Mesothelial cell of epicardium (in vitro differentiated cells): ENCODE measurements at regions not wholly inside any gene's neighbourhood (a gene's known extent, or its start where the extent isn't known, plus 50 kb on each side); places are given as distances from the start of the nearest gene placed in this dataset.

ENCODE experiments used
- DNase-seq, 2 experiments: peaks; one replicate each; pipeline ENCODE4 v3.0.0; 2021; ENCODE audit warnings: low spot score in 2 of 2; ENCODE audit not compliant: unreplicated experiment in 2 of 2
- H3K27ac Mint-ChIP-seq: 2 replicates; pipeline ENCODE4 v1.8.0; 2021; ENCODE audit warnings: mixed read lengths
- H3K27me3 Mint-ChIP-seq: 2 replicates; pipeline ENCODE4 v1.8.0; 2021; ENCODE audit warnings: low read depth, mixed read lengths
- H3K36me3 Mint-ChIP-seq: 2 replicates; pipeline ENCODE4 v1.8.0; 2021; ENCODE audit warnings: mixed read lengths
- H3K4me1 Mint-ChIP-seq: 2 replicates; pipeline ENCODE4 v1.8.0; 2021; ENCODE audit warnings: mixed read lengths
- H3K4me3 Mint-ChIP-seq: 2 replicates; pipeline ENCODE4 v1.8.0; 2021; ENCODE audit warnings: mild to moderate bottlenecking, moderate library complexity, mixed read lengths
- H3K9me3 Mint-ChIP-seq: 2 replicates; pipeline ENCODE4 v1.8.0; 2021; ENCODE audit warnings: mixed read lengths
- TF ChIP-seq, protein P1 (sequence below): fragments of 200-600 bp; sonication (generic); IDR thresholded peaks from one replicate; pipeline ENCODE4 v1.5.0; 2021; ENCODE audit warnings: antibody characterized with exemption; ENCODE audit not compliant: unreplicated experiment

DNA sequence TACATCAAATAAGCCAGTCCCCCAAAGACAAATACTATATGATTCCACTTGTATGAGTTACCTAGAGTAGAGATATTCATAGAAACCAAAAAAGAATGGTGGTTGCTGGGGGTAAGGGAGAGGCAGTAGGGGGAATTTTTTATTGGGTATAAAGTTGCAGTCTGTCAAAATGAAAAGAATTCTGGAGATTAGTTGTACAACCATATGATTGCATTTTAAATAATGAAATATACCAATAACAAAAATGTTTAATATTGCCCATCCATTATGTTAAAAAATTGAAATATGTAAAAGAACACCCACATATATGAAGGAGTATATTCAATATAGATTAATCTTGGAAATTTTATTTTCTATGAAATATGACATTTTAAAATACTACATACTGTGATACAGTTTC, 1383.5 kb downstream of the FSCB start:
- no peak overlapping the region for H3K27ac Mint-ChIP-seq
- TF ChIP-seq, protein P1, sequence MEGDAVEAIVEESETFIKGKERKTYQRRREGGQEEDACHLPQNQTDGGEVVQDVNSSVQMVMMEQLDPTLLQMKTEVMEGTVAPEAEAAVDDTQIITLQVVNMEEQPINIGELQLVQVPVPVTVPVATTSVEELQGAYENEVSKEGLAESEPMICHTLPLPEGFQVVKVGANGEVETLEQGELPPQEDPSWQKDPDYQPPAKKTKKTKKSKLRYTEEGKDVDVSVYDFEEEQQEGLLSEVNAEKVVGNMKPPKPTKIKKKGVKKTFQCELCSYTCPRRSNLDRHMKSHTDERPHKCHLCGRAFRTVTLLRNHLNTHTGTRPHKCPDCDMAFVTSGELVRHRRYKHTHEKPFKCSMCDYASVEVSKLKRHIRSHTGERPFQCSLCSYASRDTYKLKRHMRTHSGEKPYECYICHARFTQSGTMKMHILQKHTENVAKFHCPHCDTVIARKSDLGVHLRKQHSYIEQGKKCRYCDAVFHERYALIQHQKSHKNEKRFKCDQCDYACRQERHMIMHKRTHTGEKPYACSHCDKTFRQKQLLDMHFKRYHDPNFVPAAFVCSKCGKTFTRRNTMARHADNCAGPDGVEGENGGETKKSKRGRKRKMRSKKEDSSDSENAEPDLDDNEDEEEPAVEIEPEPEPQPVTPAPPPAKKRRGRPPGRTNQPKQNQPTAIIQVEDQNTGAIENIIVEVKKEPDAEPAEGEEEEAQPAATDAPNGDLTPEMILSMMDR, result no peak
- no peak for DNase-seq
- H3K4me1 Mint-ChIP-seq, result no peaks in the 10 kb centered on the region
- H3K36me3 Mint-ChIP-seq, result peaks cover 2% of the 10 kb centered on the region
- no peak overlapping the region for H3K4me3 Mint-ChIP-seq
- peaks cover 16% of the 10 kb centered on the region for H3K9me3 Mint-ChIP-seq
- no peaks in the 10 kb centered on the region for H3K27me3 Mint-ChIP-seq

DNA sequence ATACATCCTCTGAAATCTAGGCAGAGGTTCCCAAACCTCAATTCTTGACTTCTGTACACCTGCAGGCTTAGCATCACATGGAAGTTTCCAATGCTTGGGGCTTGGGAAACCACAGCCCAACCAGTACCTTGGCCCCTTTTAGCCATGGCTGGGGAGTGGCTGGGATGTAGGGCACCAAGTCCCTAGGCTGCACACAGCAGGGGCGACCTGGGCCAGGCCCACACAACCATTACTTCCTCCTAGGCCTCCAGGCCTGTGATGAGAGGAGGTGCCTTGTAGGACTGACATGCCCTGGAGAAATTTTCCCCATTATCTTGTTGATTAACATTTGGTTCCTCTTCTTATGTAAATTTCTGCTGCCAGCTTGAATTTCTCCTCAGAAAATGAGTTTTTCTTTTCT, 1387.4 kb downstream of the FSCB start:
- DNase-seq, result no peak
- peaks cover 2% of the 10 kb centered on the region for H3K36me3 Mint-ChIP-seq
- TF ChIP-seq, protein P1, result no peak
- H3K27ac Mint-ChIP-seq, result no peak overlapping the region
- H3K4me1 Mint-ChIP-seq, result no peaks in the 10 kb centered on the region
- H3K27me3 Mint-ChIP-seq, result no peaks in the 10 kb centered on the region
- no peak overlapping the region for H3K4me3 Mint-ChIP-seq
- H3K9me3 Mint-ChIP-seq, result peaks cover 16% of the 10 kb centered on the region

DNA sequence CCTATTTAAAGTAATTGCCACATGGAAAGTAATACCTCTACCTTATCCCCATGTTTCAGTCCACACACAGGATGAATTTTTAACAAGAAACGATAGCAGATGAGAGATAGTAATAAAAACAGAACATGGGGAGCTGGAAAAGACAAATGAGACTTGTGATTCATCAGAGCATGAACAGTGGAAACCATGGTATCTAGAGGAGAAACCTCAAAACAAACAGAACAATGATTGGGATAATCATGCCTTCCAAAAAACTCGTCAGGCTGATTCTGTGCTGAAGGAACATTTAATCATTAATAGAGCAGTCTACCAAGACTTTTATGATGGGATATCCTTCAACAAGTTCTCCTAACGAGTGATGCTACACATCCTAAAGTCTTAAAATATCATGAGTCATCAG, 1390.7 kb downstream of the FSCB start:
- H3K36me3 Mint-ChIP-seq, result peaks cover 2% of the 10 kb centered on the region
- TF ChIP-seq, protein P1, result no peak
- H3K27me3 Mint-ChIP-seq, result peaks cover 2% of the 10 kb centered on the region
- no peaks in the 10 kb centered on the region for H3K4me1 Mint-ChIP-seq
- peaks cover 16% of the 10 kb centered on the region for H3K9me3 Mint-ChIP-seq
- no peak overlapping the region for H3K27ac Mint-ChIP-seq
- no peak for DNase-seq
- no peak overlapping the region for H3K4me3 Mint-ChIP-seq

DNA sequence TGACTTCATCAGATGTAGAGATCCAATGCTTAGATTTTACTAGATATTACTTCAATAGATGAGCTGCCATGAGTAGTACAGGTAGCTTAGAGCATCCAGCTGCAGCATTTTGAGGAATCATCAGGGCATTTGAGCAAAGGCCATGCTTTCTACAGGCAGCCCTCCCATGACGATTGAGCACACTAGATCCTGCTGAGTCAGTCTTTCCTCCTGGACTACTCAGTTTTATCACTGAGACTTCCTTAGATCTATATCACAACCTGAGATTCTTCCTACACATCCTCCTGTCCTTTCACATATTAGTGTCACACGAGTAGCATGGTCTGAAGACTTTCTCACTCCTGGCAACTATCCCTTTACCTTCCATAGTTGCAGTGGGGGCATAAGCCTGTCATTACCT, 1401.8 kb downstream of the FSCB start:
- no peak overlapping the region for H3K27ac Mint-ChIP-seq
- no peak overlapping the region for H3K4me3 Mint-ChIP-seq
- H3K4me1 Mint-ChIP-seq, result no peaks in the 10 kb centered on the region
- TF ChIP-seq, protein P1, result no peak
- no peaks in the 10 kb centered on the region for H3K27me3 Mint-ChIP-seq
- H3K9me3 Mint-ChIP-seq, result no peaks in the 10 kb centered on the region
- no peak for DNase-seq
- H3K36me3 Mint-ChIP-seq, result no peaks in the 10 kb centered on the region

DNA sequence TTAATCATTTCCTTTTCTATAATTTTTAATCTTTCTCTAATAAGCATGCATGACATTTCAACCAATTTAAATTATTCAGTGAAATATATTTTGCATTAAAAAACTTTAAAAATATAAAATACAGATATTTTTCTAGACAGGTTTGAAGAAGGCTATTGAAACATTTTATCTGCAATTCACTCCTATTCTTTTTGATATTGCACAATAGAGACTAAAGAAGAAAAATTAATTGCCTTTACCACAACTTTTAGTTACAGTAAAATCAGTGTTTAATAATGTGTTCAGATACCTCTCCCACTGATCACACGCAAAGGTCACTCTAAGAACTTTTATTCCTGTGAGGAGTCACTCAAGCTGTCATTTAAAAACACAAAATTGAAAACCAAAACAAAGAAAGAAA, 1416.7 kb downstream of the FSCB start:
- no peak for DNase-seq
- no peak overlapping the region for H3K27ac Mint-ChIP-seq
- H3K4me3 Mint-ChIP-seq, result no peak overlapping the region
- H3K9me3 Mint-ChIP-seq, result peaks cover 12% of the 10 kb centered on the region
- H3K4me1 Mint-ChIP-seq, result no peaks in the 10 kb centered on the region
- no peaks in the 10 kb centered on the region for H3K27me3 Mint-ChIP-seq
- TF ChIP-seq, protein P1, result no peak
- no peaks in the 10 kb centered on the region for H3K36me3 Mint-ChIP-seq

DNA sequence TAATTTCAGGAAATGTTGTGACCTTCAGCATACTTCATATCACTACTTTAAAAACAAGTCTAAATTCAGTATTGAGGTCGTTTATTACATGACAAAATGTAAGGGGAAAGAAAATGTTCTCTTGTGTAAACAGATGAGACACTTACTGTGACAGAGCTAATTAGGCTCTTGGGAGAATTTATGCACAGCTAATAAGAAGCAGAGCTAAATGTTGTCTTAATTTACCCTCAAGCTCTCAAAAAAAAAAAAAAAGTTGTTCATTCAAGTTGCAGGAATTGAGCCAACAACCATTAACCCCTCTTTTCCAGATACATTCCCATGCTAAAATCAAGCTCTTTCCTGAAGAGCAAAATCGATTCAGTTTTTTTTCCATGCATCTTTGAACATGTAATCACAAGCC, 1419.4 kb downstream of the FSCB start:
- no peaks in the 10 kb centered on the region for H3K36me3 Mint-ChIP-seq
- no peak overlapping the region for H3K4me3 Mint-ChIP-seq
- no peaks in the 10 kb centered on the region for H3K4me1 Mint-ChIP-seq
- DNase-seq, result no peak
- TF ChIP-seq, protein P1, result no peak
- H3K27me3 Mint-ChIP-seq, result no peaks in the 10 kb centered on the region
- H3K27ac Mint-ChIP-seq, result no peak overlapping the region
- H3K9me3 Mint-ChIP-seq, result peaks cover 11% of the 10 kb centered on the region
